EL (cell line): ENCODE measurements at regions not wholly inside any gene's neighbourhood (a gene's known extent, or its start where the extent isn't known, plus 50 kb on each side); places are given as distances from the start of the nearest gene placed in this dataset.
"Not testable (repeated sequence)": the region's sequence is repeated elsewhere in the genome, so short reads cannot be mapped to it uniquely, and the experiment has no call there.

Experiments used
- DNase-seq: peaks from one replicate; pipeline ENCODE4 v3.0.0-alpha.2; 2016

DNA sequence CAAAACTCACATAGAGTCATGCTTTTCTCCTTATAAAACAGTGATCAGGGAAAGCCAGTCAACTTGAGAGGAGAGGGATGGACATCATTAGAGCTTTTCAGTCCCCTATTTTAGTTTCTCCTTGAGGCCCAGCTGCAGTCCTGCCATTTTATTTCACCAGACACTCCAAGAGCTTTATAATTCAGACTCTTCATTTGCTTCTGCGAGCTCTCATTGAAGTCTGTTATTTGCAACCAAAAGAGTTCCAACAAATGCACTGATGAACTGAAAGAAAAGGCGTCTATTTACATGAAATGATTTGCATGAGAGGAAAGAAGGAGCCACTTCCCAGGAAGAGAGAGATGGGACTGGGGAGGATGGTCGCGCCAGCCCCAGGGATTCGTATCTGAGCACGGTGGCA lies 86.8 kb downstream of the NDUFA12 start:
- no peak for DNase-seq

DNA sequence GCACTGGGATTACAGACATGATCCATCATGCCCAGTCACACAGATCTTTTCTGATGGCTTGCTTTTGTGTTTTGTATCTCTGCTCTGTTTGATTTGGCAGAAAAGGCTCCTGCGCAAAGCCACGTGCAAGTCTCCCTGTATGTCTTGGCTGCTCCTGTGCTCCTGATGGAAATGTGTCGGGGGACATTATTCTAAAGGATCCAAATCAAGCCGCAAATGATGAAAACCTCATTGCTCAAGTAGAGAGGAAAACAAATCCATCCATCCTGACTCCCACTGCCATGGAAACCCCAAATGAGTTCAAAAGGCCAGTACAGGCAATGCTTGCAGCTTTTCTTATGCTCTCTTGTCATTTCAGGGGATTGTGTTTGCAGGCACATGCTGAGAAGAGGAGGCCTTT lies 93.8 kb downstream of the NDUFA12 start:
- no peak for DNase-seq

DNA sequence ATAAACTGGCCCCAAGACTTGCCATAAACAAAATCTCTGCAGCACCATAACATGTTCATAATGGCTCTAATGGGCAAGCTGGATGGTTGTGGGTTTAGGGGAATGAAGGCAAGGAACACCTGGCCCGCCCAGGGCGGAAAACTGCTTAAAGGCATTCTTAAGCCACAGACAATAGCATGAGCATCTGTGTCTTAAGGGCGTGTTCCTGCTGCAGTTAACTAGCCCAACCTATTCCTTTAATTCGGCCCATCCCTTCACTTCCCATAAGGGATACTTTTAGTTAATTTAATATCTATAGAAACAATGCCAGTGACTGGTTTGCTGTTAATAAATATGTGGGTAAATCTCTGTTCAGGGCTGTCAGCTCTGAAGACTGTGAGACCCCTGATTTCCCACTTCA lies 97.7 kb downstream of the NDUFA12 start:
- not testable (repeated sequence) for DNase-seq

DNA sequence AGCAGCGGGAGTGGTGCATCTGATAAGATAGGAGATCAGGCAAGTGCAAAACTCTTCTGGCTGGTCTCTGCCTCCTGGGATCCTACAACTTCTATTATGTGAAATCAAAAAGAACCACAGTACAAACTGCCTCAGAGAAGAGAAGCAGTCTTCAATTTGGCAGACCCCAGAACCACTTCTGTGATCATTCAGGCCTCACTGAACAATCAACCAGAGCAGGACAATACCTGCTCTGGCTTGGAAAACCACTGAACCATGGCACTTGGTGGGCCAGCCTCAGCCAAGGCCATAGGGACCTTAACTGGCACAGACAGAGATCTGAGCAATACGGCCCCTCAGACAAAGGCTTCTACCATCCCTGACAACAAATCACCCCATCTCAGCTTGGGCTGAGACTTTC lies 103.0 kb downstream of the NDUFA12 start:
- no peak for DNase-seq

DNA sequence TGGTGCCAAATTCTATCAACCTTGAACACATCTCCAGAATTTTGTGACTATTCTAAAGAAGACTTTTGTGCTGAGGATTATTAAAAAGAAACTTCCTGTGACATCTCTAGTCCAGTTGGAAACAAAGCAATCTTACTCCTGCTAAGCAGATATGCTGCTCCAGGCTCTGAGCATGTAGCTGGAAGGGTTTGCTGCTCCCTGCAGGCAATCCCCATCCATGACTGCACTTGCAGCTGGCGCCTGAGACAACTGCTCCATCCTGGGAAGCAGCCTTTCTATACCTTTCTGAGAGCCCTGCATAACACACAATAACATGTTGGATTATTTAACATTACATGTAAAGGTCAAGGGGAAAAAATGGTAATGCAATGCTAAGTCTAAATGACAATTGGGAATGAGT lies 105.1 kb downstream of the NDUFA12 start:
- no peak for DNase-seq

DNA sequence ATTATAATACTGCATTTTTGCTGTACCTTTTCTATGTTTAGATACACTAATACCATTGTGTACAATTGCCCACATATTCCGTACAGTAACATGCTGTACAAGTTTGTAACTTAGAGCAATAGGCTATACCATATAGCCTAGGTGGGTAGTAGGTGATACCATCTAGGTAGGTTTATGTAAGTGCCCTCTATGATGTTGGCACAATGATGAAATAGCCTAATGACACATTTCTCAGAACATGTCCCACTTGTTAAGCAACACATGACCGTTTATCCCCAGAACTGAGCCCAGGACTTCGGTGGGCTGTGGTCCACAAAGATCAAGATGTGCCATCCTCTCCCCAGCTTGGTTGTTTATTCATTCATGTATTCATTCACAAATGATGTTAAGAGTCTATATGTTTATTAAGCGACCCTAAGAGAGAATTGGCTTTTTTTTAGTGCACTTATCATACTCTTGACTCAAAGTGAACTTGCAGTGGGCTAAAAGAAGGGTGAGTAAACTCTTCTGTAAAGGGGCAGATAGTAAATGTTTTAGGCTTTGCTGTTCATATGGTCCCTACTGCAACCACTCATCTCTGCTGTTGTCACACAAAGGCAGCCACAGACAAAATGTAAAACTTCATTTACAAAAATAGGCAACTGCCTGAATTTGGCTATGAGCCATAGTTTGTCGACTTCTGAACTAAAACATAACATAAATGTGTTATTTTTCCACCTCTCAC lies 110.8 kb downstream of the NDUFA12 start:
- no peak for DNase-seq

DNA sequence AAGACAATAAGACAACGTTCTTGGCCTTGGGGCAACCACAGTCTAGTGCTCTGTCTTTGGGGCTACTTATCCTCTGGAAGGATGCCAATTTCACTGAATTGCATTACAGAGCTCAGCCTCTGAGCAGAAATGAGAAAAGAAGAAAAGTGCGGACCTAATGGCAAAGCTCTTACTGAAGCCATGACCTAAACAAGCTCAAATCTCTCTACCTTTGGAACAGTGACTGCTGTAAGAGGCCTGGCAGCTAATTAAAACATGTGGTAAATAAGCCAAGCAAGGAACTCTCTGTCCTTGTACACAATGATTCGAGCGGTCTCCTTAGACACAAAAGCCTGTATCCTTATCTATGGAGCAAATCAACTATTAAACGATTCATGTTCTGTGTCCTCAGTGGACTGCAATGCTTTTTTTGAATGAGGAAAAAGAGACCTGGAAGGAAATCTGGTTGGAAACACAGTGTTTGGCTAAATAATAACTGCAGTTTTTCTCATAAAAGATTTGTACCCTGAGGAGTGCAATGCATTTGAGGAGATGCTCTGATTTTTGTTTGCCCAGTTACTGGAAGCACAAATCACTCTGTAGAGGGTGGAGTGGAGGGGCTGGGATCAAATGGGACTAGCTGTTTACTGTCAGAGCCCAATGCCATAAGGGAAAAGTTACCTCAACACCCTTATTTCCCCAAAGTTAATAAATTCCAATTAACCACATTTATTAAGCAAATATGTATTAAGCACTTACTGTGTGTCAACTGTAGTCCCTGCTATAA lies 113.9 kb downstream of the NDUFA12 start:
- DNase-seq = no peak

DNA sequence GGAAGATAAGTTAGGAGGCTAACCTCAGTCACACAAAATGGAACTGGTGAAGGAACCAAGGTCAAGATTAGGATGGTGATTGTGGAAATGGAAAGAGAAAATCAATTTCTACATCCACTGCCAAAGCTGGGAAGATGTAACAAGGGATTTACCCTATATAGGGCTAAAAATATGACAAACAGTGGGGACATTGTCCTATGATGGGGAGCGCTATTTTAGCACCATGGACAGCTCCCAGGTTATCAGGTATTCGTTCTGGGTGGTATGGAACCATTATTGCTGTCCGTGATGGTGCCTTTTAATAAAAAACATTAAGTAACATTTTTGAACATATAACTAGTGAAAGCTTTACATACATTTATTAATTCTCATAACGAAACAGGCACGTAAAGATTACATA lies 124.0 kb downstream of the NDUFA12 start:
- peak; percentile 9 for DNase-seq

DNA sequence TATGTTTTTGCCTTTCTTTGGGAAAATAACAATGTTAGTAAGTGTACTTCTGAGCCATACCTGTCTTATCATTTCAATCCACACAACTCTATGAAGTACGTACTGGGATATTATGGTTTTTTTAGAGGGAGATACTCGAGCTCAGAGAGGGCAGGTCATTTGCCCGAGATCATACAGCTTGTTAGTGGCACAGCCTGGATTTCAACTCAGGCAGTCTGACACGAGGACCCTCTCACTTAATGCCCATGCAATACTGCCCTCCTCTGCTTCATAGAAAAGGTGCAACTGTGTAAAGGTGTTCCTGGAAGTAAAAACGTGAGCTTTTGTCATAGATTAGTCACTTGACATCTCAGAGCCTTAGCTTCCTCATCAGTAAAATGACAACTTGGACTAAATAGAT lies 128.0 kb downstream of the NDUFA12 start:
- DNase-seq = peak; percentile 9

DNA sequence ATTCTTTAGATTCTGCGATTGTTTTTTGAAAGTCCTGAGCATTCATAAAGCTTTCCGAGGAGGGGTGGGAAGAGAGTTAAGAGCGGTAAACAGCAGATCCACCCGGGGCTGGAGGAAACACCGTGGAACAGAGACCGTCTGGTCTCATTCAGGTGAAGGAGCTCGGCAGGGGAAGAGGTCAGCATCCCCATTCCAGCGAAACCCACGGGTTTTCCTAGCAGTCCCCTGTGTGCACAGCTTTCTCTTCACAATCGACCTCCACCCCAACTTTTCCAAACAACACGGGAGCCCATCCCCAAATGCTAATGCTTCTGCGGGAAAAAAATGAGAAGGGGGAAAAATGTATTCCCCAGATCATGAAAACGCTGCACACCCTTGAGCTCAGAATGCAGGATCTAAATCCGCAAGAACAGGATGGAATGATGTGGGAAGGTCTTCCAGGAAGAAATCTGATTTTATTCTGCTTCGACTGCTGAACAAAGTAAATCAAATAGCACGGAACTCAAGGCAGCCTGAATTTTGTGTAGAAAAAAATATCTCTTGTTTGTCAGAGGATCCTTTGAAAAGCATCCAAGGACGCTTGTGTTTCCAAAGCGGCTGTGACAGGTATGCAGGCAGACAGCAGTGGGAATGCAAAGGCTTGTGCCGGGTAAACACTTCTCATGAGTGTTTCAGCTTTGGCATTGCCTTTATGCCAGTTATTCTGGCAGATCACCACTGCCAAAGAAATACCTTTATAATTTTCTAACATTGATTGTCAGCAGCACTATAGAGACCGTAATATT lies 128.8 kb downstream of the NDUFA12 start:
- no peak for DNase-seq

DNA sequence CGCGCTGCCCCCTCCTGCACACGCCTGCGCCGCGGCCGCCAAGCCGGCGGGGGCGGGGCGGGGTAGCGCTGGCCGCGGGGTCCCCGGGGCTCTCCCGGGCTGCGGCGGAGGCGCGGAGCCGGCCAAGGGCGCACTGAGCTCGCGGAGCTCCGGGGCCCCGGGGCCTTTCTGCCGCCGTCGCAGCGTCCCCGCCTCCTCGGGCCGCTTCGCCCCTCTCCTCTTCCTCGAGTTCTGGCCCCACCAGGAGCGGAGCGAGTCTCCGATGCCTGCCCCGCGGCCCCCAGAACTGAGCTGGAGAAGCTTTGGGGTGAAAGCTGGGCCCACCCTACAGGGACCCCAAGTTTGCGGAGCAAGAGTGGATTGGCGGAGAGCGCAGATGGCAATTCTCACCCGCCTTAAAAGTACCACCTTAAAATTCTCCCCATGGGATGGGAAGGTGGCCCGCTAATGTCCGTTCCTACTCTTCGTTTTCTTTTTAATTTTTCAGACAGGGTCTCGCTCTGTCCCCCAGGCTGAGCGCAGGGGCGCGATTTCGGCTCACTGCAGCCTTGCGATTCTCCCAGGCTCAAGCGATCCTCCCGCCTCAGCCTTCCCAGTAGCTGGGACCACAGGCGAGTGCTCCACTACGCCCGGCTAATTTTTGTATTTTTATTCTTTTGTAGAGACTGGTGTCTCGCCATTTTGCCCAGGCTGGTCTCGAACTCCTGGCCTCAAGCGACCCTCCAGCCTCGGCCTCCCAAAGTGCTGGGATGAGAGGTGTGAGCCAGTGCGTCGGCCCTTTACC lies 129.6 kb downstream of the NDUFA12 start:
- DNase-seq = no peak

DNA sequence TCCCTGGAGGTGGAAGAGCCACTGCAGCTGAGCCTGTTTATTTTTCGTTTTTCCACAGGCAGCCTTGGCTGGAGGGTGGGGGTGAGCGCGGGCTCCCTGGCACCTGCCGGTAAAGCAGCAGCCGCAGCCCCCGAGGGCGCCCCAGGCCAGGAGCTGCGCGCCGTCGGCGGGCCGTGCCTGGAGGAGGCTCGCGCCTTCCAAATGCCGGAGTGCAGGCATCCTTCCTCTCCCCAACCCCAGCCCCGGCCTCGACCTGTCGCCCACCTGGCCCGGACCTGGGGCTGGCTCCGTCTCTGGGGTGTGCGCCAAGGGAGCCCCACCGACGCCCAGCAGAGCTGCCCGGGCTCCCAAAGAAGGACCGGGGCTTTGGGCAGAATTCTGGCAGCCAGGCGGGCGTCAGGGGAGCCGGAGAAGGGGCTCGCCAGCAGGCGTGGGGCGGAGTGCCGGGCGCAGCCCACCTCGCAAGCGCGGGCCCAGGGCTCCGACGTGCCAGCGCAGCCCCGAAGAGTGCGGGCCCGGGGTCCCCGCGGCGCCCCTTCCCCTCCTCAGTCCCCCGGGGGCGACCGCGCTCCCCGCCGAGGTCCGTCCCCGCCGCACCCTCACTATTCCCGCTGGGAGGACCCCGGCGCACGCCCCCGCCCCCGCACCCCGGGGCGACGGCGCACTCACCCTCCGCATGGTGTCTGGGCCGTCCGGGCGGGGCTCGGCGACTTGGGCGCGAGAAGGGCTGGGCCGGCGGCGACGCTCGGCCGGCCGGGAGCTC lies 130.3 kb downstream of the NDUFA12 start:
- peak; percentile 17 for DNase-seq

DNA sequence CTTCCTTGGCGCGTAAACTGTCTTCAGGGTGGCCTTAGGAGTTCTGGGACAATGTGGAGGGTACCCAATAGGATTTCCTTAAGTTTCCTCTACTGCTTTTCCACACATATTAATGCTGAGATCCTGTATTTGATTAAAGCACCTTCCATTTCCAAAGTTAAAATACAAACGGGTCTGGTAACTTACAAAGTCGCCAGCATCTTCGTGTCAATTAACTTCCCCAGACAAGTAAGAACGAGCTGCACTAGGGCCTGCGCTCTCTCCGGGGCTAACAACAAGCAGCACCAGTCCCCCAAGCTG lies 130.9 kb downstream of the NDUFA12 start:
- peak; percentile 5 for DNase-seq

DNA sequence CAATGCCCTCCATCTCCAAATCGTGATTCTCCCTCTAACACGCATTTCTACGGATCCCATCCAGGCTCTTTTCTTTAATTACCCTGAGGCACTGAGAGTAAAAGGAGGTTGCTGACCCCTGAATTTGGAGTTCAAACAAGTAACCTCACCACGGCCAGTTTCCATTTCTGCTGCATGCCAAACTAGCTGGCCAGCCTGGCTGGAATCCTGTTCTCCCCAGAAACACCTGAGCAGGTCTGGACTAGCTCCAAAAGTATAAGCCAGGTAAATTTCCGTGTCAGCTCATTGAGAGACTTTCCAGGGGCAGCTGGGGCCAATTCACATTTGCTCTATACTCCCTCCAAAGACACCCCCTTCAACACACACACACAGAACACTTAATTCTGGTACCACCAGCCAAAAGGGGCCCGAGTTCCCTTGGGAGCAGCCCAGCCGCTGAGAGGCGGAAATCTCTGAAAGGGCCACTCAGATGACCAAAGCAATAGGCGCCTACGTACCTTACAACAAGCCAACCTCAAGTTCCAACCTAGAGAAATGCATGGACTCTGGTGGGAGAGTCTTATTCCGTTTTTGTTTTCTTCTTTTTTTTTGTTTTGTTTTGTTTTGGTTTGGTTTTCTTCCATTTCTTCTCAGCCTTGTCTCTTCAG lies 131.4 kb downstream of the NDUFA12 start:
- DNase-seq = no peak

DNA sequence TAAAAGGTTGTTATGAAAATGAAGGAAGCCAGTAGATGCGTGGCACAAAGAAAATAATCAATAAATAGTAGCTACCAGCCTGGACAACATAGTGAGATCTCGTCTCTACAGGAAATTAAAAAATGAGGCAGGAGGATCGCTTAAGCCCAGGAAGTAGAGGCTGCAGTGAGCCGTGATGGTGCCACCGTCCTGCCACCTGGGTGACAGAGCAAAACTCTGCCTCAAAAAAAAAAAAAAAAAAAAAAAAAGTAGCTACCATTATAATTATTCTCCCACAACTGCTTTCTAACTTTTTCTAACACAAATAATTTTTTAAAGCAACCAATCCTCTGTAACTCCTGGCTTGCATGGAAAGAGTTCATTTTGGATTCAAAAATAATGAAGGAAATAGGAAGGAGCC lies 133.0 kb downstream of the NDUFA12 start:
- DNase-seq = no peak

DNA sequence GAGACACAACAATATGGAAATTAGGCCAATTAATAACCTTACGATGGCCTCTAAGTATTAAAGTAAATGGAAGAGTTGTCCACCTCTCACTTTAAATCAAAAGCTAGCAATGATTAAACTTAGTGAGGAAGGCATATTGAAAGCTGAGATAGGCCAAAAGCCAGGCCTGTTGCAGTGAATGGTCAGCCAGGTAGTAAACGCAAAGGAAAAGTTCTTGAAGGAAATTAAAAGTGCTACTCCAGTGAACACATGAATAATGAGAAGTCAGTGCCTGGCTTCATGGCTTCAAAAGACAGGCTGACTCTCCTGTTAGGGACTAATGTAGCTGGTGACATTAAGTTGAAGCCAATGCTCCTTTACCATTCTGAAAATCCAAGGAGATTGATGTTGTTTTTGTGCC lies 135.3 kb downstream of the NDUFA12 start:
- no peak for DNase-seq

DNA sequence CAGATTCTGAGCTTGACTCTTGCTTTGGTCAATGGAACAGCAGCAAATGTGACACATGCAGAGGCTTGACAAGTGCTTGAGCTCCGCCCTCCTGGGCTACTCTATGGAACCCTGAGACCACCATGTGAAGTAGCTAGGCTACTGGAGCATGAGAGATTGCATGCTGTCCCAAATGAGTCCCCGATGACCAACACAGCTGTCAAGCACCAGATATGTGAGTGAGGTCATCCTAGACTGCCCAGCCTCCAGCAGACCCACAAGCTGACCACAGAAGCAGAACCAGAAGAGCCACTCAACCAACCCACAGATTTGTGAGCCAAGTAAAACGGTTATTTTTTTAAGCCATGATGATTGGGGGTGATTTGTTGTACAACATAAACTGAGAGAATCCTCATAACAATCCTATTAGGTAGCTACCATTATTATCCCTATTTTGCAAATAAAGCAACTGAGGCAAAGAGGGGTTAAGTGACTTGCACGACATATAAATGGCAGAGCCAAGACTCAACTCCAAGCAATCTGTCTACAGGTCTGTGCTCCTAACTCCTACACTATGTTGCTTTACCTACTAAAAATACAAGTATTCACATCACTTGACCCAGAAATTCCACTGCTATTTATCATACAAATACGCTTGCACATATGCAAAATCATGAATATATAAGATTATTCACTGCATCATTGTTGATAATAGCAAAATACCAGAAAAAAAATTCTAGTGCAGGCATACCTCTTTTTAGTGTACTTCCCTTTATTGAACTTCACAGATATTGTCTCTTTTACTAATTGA lies 136.2 kb downstream of the NDUFA12 start:
- peak; percentile 68 for DNase-seq

DNA sequence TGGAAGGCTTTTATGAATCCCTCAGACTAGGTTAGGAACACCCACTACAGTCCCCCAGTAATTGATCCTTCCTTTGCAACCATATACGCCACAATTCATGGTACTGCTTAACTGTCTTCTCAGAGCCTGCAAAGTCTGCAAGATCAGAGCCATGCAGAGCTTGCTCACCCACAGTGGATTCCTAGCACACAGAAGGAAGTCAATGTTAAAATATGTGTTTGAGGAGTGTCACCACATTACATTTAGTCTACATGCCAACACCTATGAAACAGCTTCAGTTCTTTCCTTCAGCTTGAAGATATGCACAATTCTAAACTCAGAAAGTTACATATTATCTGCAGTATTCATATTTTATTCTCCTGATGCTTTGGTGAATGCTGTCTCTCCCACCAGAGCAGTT lies 138.5 kb downstream of the NDUFA12 start:
- no peak for DNase-seq

DNA sequence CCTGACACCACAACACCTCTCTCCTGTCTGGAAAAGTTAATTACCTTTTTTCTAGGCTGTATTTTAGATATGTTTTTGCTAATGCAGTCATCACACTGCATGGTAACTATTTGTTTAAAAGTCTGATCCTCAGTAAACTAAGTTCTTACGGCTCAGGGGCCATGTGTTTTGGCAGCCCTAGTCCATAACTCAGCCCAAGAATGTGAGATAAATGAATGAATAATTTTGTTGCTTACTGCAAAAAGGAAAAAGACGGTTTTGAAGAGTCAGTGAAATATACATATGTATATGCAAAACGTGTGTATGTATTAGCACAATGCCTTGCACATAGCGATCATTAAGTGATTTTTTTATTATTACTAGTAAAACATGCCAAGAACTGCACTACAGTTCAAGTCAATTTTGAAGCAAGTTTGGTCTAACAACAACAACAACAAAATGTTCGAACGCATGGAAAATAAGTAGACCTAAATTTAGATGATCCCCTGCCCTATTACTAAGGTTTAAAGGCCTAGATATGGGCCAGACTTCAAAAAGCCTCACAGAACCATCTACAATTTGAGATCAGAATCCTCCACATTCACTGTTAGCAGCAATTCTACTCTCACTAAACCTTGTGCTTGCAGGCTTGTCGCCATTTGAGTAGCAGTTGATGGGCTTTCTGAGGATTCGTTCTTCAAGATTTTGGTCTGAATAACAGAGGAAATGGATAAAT lies 140.0 kb downstream of the NDUFA12 start:
- no peak for DNase-seq

DNA sequence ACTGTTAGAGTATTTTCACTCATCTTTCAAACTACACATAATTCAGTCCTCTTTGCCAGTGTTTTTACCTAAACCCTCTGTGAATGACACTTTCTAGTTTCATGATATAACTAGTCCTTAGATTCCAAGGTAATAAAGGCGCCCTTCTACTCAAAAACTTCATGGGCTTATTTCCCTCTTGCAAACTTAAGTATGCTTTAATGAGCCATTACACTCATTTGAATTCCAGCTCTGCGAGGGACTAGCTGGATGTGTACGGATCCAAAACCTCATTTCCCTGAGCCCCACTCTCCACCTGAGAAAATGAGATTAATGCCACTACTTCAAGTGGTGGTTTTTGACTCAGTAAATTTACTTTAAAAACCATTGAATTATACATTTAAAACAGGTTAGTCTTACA lies 141.1 kb downstream of the NDUFA12 start:
- no peak for DNase-seq
